Caco-2 (cell line): ENCODE measurements at regions not wholly inside any gene's neighbourhood (a gene's known extent, or its start where the extent isn't known, plus 50 kb on each side); places are given as distances from the start of the nearest gene placed in this dataset.

ENCODE experiments used
- BruUV-seq: library from RNA; stranded (reverse); fragments of 400-500 nt; replicated peaks from 2 replicates; lab custom pipeline; 2021; lab: Mats Ljungman, UMichigan
- CTCF ChIA-PET: fragments of 300-600 bp; sonication (Branson Sonifier 250); formaldehyde crosslinking; loops from one replicate; lab custom pipeline; 2022; ENCODE audit warnings: antibody characterized with exemption; lab: Charles Lee
- POLR2A ChIA-PET: fragments of 300-600 bp; sonication (Branson Sonifier 250); formaldehyde crosslinking; loops from one replicate; lab custom pipeline; 2022; ENCODE audit warnings: antibody characterized with exemption; lab: Charles Lee
- DNase-seq, 2 experiments: peaks; one replicate each; pipeline versions ENCODE4 v3.0.0 to v3.0.0-alpha.2; 2020 to 2022
- H3K27me3 ChIP-seq: replicated peaks from 2 replicates; pipeline ENCODE4 v1.6.0; 2011; ENCODE audit warnings: low read length; ENCODE audit not compliant: control insufficient read depth, insufficient read depth
- H3K36me3 ChIP-seq: 2 replicates; pipeline ENCODE4 v1.5.1; 2011; ENCODE audit warnings: low read length; ENCODE audit not compliant: control insufficient read depth, insufficient read depth
- H3K4me1 ChIP-seq: fragments of 250-450 bp; sonication (Bioruptor Pico); 2 replicates; pipeline ENCODE4 v1.5.1; 2020; ENCODE audit warnings: mild to moderate bottlenecking
- H3K4me3 ChIP-seq: 2 replicates; pipeline ENCODE4 v1.5.1; 2011; ENCODE audit warnings: low read depth, mild to moderate bottlenecking, control low read depth, low read length
- H3K9me3 ChIP-seq: fragments of 250-450 bp; sonication (Bioruptor Pico); 2 replicates; pipeline ENCODE4 v1.5.1; 2020; ENCODE audit warnings: mild to moderate bottlenecking, moderate library complexity
- H3K27ac Mint-ChIP-seq: one replicate; pipeline ENCODE4 v1.8.0; 2022; ENCODE audit warnings: mixed read lengths; ENCODE audit not compliant: unreplicated experiment
- H3K27me3 Mint-ChIP-seq: one replicate; pipeline ENCODE4 v1.8.0; 2022; ENCODE audit warnings: mixed read lengths; ENCODE audit not compliant: insufficient read depth, unreplicated experiment
- H3K36me3 Mint-ChIP-seq: one replicate; pipeline ENCODE4 v1.8.0; 2022; ENCODE audit warnings: mild to moderate bottlenecking, mixed read lengths; ENCODE audit not compliant: insufficient read depth, unreplicated experiment
- H3K4me1 Mint-ChIP-seq: one replicate; pipeline ENCODE4 v1.8.0; 2022; ENCODE audit warnings: low read depth, mixed read lengths; ENCODE audit not compliant: unreplicated experiment
- H3K4me3 Mint-ChIP-seq: one replicate; pipeline ENCODE4 v1.8.0; 2022; ENCODE audit warnings: mild to moderate bottlenecking, moderate library complexity, mixed read lengths; ENCODE audit not compliant: unreplicated experiment
- H3K9me3 Mint-ChIP-seq: one replicate; pipeline ENCODE4 v1.8.0; 2022; ENCODE audit warnings: mixed read lengths; ENCODE audit not compliant: unreplicated experiment
- intact Hi-C: fragments of 100-400 bp; cut with micrococcal nuclease; formaldehyde crosslinking; loops from one replicate; pipeline ENCODE4 v1.10.0; 2022; ENCODE audit not compliant: unreplicated experiment
- TF ChIP-seq, protein P1 (sequence below), 2 experiments: fragments of 200-600 bp in 1 of 2; IDR thresholded peaks; 1 replicate in 1 of 2; 2 replicates in 1 of 2; pipeline versions ENCODE4 v1.5.1 to v1.8.0; 2011 to 2022; ENCODE audit warnings: antibody characterized with exemption in 1 of 2, control low read depth in 1 of 2, inconsistent platforms in 1 of 2, low read depth in 1 of 2, low read length in 1 of 2, mild to moderate bottlenecking in 1 of 2, moderate library complexity in 1 of 2; ENCODE audit not compliant: insufficient read depth in 1 of 2, severe bottlenecking in 1 of 2, unreplicated experiment in 1 of 2

DNA sequence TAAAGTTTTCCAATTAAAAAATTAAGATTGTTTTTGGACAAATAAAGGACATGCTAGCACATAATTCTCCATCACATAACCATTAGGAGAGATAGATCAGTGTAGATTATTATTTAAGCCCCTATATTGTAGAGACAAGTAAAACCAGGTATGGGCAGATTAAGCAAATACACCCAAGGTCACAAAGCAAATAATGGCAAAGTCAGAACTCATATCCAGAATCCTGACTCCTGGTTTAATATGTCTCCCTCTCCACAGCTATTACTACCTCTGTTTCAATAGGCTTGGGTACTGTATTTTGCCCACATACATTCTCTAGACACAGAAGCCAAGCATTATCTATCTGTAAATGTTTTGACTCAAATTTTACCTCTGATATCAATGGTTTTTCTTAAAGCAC, 282.3 kb downstream of the EPHA4 start:
- peaks cover 30% of the 10 kb centered on the region for H3K4me1 Mint-ChIP-seq
- Histone ChIP-seq H3K9me3 (no peaks in the 10 kb centered on the region), H3K36me3 (no peaks in the 10 kb centered on the region), H3K27me3 (no peaks in the 10 kb centered on the region), H3K4me1 (peaks cover 37% of the 10 kb centered on the region), H3K4me3 (no peak overlapping the region)
- no peaks in the 10 kb centered on the region for H3K36me3 Mint-ChIP-seq
- no peaks in the 10 kb centered on the region for H3K27me3 Mint-ChIP-seq
- TF ChIP-seq, protein P1, sequence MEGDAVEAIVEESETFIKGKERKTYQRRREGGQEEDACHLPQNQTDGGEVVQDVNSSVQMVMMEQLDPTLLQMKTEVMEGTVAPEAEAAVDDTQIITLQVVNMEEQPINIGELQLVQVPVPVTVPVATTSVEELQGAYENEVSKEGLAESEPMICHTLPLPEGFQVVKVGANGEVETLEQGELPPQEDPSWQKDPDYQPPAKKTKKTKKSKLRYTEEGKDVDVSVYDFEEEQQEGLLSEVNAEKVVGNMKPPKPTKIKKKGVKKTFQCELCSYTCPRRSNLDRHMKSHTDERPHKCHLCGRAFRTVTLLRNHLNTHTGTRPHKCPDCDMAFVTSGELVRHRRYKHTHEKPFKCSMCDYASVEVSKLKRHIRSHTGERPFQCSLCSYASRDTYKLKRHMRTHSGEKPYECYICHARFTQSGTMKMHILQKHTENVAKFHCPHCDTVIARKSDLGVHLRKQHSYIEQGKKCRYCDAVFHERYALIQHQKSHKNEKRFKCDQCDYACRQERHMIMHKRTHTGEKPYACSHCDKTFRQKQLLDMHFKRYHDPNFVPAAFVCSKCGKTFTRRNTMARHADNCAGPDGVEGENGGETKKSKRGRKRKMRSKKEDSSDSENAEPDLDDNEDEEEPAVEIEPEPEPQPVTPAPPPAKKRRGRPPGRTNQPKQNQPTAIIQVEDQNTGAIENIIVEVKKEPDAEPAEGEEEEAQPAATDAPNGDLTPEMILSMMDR (IDR thresholded peaks at IDR 0.05; ENCODE audit: insufficient read depth in 1 of 2, low read depth in 1 of 2, low read length in 1 of 2, severe bottlenecking in 1 of 2, unreplicated experiment in 1 of 2): no peak
- intact Hi-C loops: loop anchor here (5.0 kb wide), 1 partner anchor 103 kb away; no protein-coding TSS in a partner anchor
- DNase-seq: no peak
- peak overlapping the region; percentile 58 for H3K27ac Mint-ChIP-seq
- CTCF ChIA-PET: no interaction called here
- H3K9me3 Mint-ChIP-seq: peaks cover 14% of the 10 kb centered on the region
- BruUV-seq: no TSS peak
- no peak overlapping the region for H3K4me3 Mint-ChIP-seq
- POLR2A ChIA-PET: no interaction called here

DNA sequence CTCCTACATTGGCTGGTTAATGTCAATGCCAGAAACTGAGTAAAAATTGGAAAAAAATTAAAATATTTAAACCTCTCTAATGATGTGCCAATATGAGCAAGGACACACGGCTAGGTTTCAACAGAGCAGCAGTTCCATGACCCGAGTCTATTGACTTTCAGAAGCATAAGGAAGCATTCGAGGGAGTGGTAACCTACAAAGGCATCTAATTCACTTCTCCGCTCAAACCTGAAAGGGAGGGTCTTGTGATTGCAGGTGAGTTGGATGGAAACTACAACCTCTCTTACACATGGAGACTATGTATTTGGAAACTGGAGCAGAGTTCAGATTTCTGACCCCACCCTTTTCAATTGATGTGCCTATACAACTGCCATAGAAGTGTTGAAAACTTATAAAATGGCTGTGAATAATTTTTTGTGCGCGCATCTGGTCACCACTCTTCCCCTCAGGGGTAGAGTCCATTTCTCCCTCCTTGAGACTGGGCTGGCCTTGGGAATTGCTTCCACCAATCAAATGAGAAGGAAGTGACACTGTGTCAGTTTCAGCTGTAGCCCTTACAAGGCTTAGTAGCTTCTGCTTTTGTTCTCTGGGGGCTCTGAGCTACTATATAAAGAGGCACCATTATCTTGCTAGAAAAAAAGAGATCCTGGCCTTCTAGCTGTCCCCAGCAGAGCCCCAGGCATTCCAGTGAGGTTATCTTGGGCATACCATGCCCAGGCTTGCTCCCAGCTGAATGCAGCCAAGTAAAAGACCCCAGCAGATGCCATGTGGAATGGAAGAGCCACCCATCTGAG, 278.0 kb downstream of the EPHA4 start:
- Histone ChIP-seq H3K36me3 (no peaks in the 10 kb centered on the region), H3K4me1 (peaks cover 16% of the 10 kb centered on the region), H3K4me3 (no peak overlapping the region), H3K27me3 (no peaks in the 10 kb centered on the region), H3K9me3 (no peaks in the 10 kb centered on the region)
- CTCF ChIA-PET: no interaction called here
- no peak overlapping the region for H3K27ac Mint-ChIP-seq
- no TSS peak for BruUV-seq
- intact Hi-C loops: no loop called here
- DNase-seq: no peak
- peaks cover 8% of the 10 kb centered on the region for H3K4me1 Mint-ChIP-seq
- TF ChIP-seq, protein P1 (IDR thresholded peaks at IDR 0.05; ENCODE audit: insufficient read depth in 1 of 2, low read depth in 1 of 2, low read length in 1 of 2, severe bottlenecking in 1 of 2, unreplicated experiment in 1 of 2): no peak
- POLR2A ChIA-PET: no interaction called here
- H3K27me3 Mint-ChIP-seq: no peaks in the 10 kb centered on the region
- no peaks in the 10 kb centered on the region for H3K9me3 Mint-ChIP-seq
- H3K36me3 Mint-ChIP-seq: no peaks in the 10 kb centered on the region
- H3K4me3 Mint-ChIP-seq: no peak overlapping the region

GRCh38 chr2:221304916-221305315, 267.2 kb downstream of the EPHA4 start:
- no peaks in the 10 kb centered on the region for H3K36me3 Mint-ChIP-seq
- no peaks in the 10 kb centered on the region for H3K27me3 Mint-ChIP-seq
- no TSS peak for BruUV-seq
- H3K4me1 Mint-ChIP-seq: peaks cover 4% of the 10 kb centered on the region
- POLR2A ChIA-PET: no interaction called here
- Histone ChIP-seq H3K4me1 (no peaks in the 10 kb centered on the region), H3K27me3 (no peaks in the 10 kb centered on the region), H3K4me3 (no peak overlapping the region), H3K36me3 (no peaks in the 10 kb centered on the region), H3K9me3 (no peaks in the 10 kb centered on the region)
- H3K4me3 Mint-ChIP-seq: no peak overlapping the region
- H3K9me3 Mint-ChIP-seq: no peaks in the 10 kb centered on the region
- intact Hi-C loops: loop anchor here (2.0 kb wide), 1 partner anchor 18 kb away; no protein-coding TSS in a partner anchor
- no peak for DNase-seq
- no peak overlapping the region for H3K27ac Mint-ChIP-seq
- CTCF ChIA-PET: no interaction called here
- TF ChIP-seq, protein P1 (IDR thresholded peaks at IDR 0.05; ENCODE audit: insufficient read depth in 1 of 2, low read depth in 1 of 2, low read length in 1 of 2, severe bottlenecking in 1 of 2, unreplicated experiment in 1 of 2): no peak
